KMS-11 (cell line): ENCODE measurements at regions not wholly inside any gene's neighbourhood (a gene's known extent, or its start where the extent isn't known, plus 50 kb on each side); places are given as distances from the start of the nearest gene placed in this dataset.
"Not testable (repeated sequence)": the region's sequence is repeated elsewhere in the genome, so short reads cannot be mapped to it uniquely, and the experiment has no call there.

Source experiments
- H2AFZ ChIP-seq: fragments of 200-600 bp; sonication (generic); 2 replicates; pipeline ENCODE4 v1.6.1; 2016; ENCODE audit warnings: antibody characterized with exemption, mixed run types, low read depth
- H3K27ac ChIP-seq: fragments of 200-600 bp; sonication (generic); 2 replicates; pipeline ENCODE4 v1.6.1; 2016; ENCODE audit warnings: mild to moderate bottlenecking, mixed run types
- H3K27me3 ChIP-seq: fragments of 200-600 bp; sonication (generic); 2 replicates; pipeline ENCODE4 v1.6.1; 2017; ENCODE audit warnings: mild to moderate bottlenecking, low read depth, mixed run types, moderate library complexity; ENCODE audit not compliant: insufficient read depth
- H3K36me3 ChIP-seq: fragments of 200-600 bp; sonication (generic); 2 replicates; pipeline ENCODE4 v1.6.1; 2017; ENCODE audit warnings: mild to moderate bottlenecking, mixed run types; ENCODE audit not compliant: insufficient read depth
- H3K4me1 ChIP-seq: fragments of 200-600 bp; sonication (generic); 2 replicates; pipeline ENCODE4 v1.6.1; 2016; ENCODE audit warnings: mild to moderate bottlenecking, low read depth, mixed run types; ENCODE audit not compliant: poor library complexity, severe bottlenecking
- H3K4me2 ChIP-seq: fragments of 200-600 bp; sonication (generic); 2 replicates; pipeline ENCODE4 v1.7.0; 2016; ENCODE audit warnings: mild to moderate bottlenecking, mixed run types
- H3K4me3 ChIP-seq: fragments of 200-600 bp; sonication (generic); IDR thresholded peaks from 2 replicates; pipeline ENCODE4 v1.6.1; 2017; ENCODE audit warnings: low read depth, low read length, mixed read lengths; ENCODE audit not compliant: insufficient read depth
- H3K79me2 ChIP-seq: fragments of 200-600 bp; sonication (generic); 2 replicates; pipeline ENCODE4 v1.6.1; 2016; ENCODE audit warnings: low read depth, mixed run types; ENCODE audit not compliant: insufficient read depth
- H3K9ac ChIP-seq: fragments of 200-600 bp; sonication (generic); 2 replicates; pipeline ENCODE4 v1.6.1; 2016; ENCODE audit warnings: mild to moderate bottlenecking, mixed run types
- H4K20me1 ChIP-seq: fragments of 200-600 bp; sonication (generic); 2 replicates; pipeline ENCODE4 v1.6.1; 2016; ENCODE audit warnings: mild to moderate bottlenecking, mixed run types; ENCODE audit not compliant: insufficient read depth
- CTCF ChIP-seq: fragments of 200-600 bp; sonication (generic); conservative IDR thresholded peaks from 2 replicates; pipeline ENCODE4 v1.6.1; 2017; ENCODE audit warnings: low read depth, mild to moderate bottlenecking, antibody characterized with exemption, low read length, moderate library complexity, mixed read lengths

GRCh38 chr5:85628153-85628552 lies 989.6 kb upstream of the COX7C start:
- H3K9ac ChIP-seq = no peak overlapping the region
- H3K27me3 ChIP-seq = no peaks in the 10 kb centered on the region
- no peak for TF ChIP-seq CTCF
- no peaks in the 10 kb centered on the region for H4K20me1 ChIP-seq
- H3K4me2 ChIP-seq = no peak overlapping the region
- no peaks in the 10 kb centered on the region for H3K36me3 ChIP-seq
- H3K4me1 ChIP-seq = no peaks in the 10 kb centered on the region
- H2AFZ ChIP-seq = no peak overlapping the region
- no peak overlapping the region for H3K4me3 ChIP-seq
- no peaks in the 10 kb centered on the region for H3K79me2 ChIP-seq
- H3K27ac ChIP-seq = no peak overlapping the region

GRCh38 chr5:85638495-85639125 lies 979.1 kb upstream of the COX7C start:
- not testable (repeated sequence) for H3K9ac ChIP-seq, H3K4me3 ChIP-seq, H3K36me3 ChIP-seq, H3K4me2 ChIP-seq, H3K4me1 ChIP-seq, H2AFZ ChIP-seq, H3K79me2 ChIP-seq, H4K20me1 ChIP-seq, H3K27ac ChIP-seq, H3K27me3 ChIP-seq

GRCh38 chr5:85646036-85646435 lies 971.7 kb upstream of the COX7C start:
- no peaks in the 10 kb centered on the region for H3K36me3 ChIP-seq
- no peak overlapping the region for H3K27ac ChIP-seq
- H3K4me2 ChIP-seq = no peak overlapping the region
- H3K27me3 ChIP-seq = no peaks in the 10 kb centered on the region
- no peak overlapping the region for H3K9ac ChIP-seq
- no peaks in the 10 kb centered on the region for H3K4me1 ChIP-seq
- H2AFZ ChIP-seq = no peak overlapping the region
- H4K20me1 ChIP-seq = no peaks in the 10 kb centered on the region
- no peaks in the 10 kb centered on the region for H3K79me2 ChIP-seq
- no peak for TF ChIP-seq CTCF
- H3K4me3 ChIP-seq = no peak overlapping the region

- Histone ChIP-seq H3K4me3 (no peak overlapping the region), H3K9ac (no peak overlapping the region)
These were observed 971.1 kb upstream of the COX7C start for GRCh38 chr5:85646641-85647040.

More at GRCh38 chr5:85646641-85647040, 971.1 kb upstream of the COX7C start:
- H3K4me1 ChIP-seq = no peaks in the 10 kb centered on the region
- no peak overlapping the region for H3K27ac ChIP-seq
- H3K4me2 ChIP-seq = no peak overlapping the region
- H3K79me2 ChIP-seq = no peaks in the 10 kb centered on the region
- no peaks in the 10 kb centered on the region for H4K20me1 ChIP-seq
- no peak overlapping the region for H2AFZ ChIP-seq
- TF ChIP-seq CTCF = no peak
- H3K27me3 ChIP-seq = no peaks in the 10 kb centered on the region
- no peaks in the 10 kb centered on the region for H3K36me3 ChIP-seq
